Umbilical cord (tissue), 1 donor: ENCODE measurements at regions not wholly inside any gene's neighbourhood (a gene's known extent, or its start where the extent isn't known, plus 50 kb on each side); places are given as distances from the start of the nearest gene placed in this dataset.
"Not testable (repeated sequence)": the region's sequence is repeated elsewhere in the genome, so short reads cannot be mapped to it uniquely, and the experiment has no call there.

ENCODE experiments used
- DNase-seq: peaks from one replicate; pipeline ENCODE4 v3.0.0-alpha.2; 2015; ENCODE audit warnings: low spot score

DNA sequence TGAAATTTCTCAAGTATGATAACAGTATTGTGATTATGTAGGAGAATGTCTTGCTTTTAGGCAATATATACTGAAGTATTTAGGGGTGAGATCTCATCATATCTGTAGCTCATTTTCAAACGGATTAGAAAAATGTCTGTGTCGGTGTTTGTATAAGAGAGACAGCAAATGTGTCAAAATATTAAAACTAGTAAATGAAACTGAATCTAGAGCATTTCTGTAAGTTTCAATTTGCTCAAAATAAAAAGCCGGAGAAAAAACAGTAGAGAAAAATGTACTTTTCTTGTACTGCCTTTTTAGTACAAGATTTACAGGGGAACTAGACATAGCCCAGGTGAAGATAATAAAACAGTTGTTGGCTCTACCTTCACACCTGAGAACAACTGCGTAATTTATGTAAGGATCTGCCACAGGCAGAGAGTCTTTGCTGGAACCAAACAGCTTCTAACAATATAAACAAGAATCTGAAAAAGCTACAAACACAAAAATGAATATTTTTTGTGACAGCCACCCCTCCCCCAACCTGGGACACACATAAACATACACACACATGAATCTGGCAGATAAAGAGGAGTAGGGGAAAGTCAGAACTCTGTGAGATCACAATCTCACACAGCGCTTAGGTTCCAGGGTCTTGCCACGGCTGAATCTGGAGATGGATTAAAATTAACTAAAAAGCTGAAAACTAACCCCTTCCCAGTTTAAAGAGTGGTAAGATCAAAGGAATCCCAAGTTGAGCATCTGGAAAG is 153.3 kb downstream of the AVL9 start:
- DNase-seq = no peak

DNA sequence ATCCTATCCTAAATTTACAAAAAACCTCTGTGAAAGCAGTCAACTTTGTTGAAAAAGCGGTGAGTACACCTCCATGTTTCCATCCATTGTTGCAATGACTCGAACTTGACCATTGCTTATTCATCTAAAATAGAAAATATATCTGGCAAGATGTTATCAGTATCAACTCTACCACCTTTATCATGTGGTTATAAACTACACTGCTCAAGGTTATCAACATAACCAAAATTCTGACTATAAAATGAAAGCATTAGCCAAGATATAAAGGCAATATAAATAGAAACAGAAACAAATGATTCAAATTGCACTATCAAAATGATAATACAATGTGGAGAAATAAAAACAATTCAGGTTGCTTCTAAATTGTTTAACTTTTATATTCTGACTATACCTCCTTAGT is 150.0 kb downstream of the AVL9 start:
- not testable (repeated sequence) for DNase-seq

DNA sequence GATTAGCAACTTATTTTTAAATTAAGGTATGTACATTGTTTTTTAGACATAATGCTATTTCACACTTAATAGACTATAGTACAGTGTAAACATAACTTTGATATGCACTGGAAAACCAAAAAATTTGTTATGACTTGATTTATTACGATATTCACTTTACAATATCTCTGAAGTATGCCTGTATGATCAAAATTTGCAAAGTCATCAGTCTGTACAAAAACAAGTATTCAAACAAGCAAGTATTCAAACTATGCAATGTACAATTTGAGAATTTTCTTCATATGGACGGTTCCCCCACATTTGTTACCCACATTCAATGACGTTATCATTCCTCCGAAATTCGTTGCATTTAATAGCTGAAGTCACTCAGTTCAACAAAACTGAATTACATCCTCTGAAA is 147.9 kb downstream of the AVL9 start:
- DNase-seq = no peak

DNA sequence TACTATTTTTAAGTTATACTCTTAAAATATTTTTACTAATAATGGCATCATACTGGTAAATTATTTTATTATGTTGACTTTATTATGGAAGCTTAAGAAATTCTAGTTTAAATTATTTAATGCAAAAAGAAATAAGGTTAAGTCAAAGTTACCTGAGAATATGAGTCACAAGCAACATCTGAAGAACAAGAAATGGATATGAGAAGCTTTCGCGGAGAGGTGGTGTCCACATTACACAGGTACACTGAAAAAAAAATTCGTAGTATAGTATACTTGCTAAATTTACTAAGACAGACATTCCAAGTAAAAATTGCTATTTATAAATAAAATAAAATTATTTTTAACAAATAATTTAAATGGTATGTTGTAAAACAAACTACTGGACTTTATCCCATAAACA is 143.8 kb downstream of the AVL9 start:
- no peak for DNase-seq

DNA sequence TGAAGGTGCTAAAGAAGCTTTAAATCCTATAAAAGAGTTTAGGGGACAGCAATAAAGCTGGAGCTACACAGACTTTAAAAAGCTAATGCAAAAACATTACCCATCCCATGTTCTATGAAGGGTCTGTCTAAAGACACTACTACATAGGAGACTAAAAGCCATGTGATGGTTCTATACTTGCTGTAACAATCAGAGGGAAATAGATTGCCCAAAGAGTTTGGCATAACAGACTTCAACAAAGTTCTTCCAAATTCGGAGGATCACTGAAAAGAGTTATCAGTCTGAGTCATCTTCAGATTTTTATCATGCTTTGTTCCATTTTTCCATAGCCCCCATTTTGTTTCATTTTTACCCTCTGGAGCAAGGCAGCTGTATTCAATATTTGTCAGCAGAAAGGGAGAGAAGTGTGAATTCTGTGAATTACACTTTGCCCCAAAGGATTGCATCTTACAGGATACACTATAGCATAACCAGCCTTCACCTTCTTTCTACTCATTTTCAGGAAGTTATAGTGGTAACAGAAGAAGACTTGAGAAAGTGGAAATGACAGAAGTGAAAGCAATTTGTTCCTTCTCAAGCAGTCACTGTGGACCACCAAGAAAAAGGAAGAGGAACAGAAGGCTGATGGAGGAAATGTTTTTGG is 143.3 kb downstream of the AVL9 start:
- not testable (repeated sequence) for DNase-seq
